GM19397 (cell line): ENCODE measurements at regions not wholly inside any gene's neighbourhood (a gene's known extent, or its start where the extent isn't known, plus 50 kb on each side); places are given as distances from the start of the nearest gene placed in this dataset.

Experiments used
- ATAC-seq: cut with Tn5 transposase; IDR thresholded peaks from one replicate; pipeline ENCODE4 v1.9.1; 2021; ENCODE audit warnings: mild to moderate bottlenecking, moderate library complexity; ENCODE audit not compliant: unreplicated experiment

DNA sequence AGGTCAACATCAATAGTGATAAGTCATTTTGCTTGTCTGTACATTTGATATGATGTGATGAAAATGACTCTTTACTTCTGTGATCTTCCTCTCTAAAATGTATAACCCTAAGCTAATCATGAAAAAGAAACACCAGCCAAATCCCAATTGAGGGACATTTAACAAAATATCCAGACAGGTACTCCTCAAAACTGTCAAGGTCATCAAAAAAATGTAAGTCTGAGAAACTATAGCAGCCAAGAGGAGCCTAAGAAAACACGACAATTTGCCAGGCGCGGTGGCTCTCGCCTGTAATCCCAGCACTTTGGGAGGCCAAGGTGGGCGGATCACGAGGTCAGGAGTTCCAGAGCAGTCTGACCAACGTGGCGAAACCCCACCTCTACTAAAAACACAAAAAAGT lies 708.5 kb upstream of the ID4 start:
- ATAC-seq = no peak

DNA sequence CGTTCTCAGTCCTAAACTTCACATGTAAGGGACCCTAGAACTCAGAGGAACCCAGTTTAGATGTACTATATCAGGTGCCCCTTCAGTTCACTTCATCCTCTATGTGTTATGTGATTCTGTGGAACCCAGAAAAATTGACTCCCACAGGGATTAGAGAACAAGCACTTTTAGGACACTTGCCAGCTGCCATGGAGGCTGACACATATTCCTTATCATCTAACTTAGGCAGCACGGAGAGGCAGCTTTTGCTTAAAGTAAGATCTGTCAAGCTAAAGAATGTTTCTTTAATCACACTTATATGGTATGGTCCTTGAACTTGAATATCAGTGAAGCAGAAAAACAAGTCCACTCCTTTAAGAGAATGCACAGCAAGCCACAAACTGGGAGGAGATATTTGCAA lies 701.5 kb upstream of the ID4 start:
- ATAC-seq = no peak

DNA sequence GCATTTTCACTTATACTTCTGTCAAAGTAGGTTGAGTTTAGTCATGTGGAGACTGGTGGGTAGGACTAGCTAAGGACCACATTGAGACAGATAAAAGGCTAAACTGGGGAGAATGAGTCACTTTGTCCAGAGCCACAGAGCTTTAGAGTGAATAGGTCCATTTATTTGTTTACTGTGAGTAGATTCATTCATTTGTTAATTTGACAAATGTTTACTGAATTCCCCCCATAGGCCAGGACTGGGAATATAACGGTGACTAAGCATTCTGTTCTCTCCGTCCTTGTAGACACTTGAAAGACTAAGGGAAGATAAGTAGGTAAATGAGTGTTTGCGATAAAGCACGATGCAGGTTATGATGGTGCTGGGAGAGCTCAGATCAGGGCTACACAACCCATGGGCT lies 699.7 kb upstream of the ID4 start:
- no peak for ATAC-seq

DNA sequence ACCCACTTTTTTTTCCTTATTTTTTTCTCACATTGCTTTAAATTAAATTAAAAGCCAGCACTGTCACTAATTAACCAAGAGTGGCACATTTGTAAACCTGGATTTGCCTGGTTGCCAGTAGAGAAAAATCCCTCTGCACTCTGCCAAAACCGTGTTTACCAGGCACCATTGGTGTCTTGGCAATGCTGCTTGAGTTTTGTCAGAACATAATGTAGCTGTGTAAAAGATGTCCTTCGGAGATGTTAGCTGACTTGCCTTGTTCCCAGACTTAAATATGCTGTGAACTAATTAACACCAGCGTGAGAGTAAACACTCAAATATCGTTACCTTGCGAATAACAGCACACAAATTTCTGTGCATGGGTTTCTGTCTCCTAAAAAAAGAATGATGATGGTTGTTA lies 694.9 kb upstream of the ID4 start:
- ATAC-seq = no peak

DNA sequence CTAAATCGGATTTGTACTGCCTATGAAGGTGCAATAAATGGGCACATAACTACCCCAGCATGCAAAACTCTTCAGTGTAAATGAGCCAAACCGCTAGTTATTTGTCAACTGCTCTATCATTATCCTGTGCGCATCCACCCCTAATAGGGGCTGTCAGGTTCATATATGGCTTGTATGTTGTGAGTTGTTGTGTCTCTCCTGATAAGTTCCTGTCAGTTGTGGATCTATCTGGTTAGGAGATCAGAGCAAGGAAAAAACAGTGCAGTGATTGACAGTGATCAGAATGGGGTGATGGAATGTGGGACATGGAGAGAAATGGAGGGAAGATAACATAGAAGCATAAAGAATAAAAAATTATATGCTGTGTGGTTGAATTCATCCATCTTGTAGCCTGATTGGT lies 686.9 kb upstream of the ID4 start:
- no peak for ATAC-seq

DNA sequence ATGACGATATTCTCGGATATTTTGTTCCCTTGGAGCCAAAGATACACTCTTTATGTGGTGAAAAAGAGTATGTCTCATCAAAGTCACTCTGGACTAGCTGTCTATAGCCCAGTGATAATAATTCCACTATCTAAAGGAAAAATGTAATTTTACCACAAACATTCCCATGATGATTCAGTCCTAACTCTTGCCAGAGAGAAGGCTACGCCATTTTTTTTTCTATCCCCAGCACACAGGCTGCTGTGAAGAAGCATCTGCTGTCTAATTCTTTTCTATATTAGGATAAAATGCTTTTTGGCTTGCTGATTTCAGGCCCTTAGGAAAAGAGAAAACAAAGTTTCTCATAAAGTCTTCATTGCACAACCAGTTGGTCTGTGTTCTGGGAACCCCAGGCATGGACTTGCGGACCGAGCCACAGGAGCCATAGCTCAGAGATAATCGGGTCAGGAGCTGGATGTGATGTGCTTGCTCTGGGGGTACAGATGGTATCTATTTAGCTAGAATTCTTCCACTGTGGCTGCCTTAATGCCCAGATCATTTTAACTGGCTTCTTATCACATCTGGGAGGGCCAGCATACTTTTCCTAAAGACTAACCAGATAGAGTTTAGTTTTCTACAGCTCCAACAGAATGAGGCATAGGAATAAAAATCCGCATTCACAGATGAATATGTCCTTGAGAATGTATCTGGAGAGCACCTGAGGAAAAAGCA lies 683.7 kb upstream of the ID4 start:
- ATAC-seq = no peak

DNA sequence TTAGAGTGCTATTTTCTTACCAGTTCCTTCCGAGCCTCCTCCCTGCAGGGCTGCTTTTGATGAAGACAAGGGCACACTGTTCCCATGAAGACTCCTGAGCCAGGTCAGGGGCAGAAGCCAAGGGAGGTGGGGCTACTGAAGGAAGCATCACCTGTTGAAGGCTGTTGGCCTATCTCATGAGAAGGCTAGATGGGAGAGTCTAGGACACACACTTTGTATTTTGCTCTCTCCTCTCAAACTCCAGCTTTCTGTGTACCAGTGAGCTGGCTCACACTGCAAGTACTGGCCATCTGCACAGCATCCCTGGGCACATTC lies 683.2 kb upstream of the ID4 start:
- no peak for ATAC-seq

DNA sequence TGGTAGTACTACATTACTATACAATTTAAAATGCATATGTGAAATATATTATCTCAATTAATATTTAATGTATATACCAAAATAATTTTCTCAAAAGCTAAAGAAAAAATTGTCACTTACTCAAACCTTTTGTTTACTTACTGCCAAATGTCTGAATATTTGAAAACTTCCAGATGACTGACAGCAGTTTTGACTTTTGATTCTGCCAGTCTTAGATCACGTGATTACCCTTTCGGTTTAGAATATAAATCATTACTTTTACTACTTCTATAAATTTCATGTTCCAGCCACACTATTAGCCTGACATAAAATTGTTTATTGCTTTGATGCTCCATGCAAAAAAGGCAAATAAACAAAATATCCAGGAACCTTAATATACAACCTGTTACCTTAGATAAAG lies 680.7 kb upstream of the ID4 start:
- ATAC-seq = no peak

DNA sequence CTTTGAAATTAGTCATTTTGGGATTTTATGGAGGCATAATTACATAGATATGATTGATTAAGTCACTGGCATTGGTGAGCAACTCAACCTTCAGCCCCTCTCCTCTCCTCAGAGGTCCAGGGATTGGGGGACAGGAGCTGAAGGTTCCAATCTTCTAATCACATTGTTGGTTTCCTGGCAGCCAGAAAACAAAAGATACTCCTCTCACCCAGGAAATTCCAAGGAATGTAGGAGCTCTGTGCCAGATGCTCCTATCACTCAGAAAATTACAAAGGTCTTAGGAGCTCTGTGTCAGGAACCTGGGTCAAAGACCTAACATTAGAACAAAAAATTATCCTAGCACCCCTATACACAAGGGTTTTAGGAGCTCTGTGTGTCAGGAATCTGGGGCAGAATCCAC lies 679.7 kb upstream of the ID4 start:
- no peak for ATAC-seq

DNA sequence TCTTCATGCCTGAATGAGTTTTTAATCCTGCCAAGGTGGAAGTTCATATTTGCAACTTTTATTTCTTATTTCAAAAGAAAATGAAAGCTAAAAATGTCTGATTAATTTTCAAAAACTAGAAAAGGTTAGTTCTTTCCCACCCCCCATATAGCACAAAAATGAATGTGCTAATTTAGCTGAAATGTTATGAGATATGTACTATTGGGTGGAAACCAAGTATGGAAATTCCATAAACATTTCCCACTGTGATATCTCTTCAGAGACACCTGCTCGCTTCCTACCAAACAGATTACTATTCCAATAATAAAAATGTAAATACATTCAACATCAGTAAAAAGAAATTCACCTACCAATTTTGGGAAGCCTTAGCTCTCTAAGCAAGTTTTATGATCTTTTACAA lies 678.6 kb upstream of the ID4 start:
- ATAC-seq = no peak

DNA sequence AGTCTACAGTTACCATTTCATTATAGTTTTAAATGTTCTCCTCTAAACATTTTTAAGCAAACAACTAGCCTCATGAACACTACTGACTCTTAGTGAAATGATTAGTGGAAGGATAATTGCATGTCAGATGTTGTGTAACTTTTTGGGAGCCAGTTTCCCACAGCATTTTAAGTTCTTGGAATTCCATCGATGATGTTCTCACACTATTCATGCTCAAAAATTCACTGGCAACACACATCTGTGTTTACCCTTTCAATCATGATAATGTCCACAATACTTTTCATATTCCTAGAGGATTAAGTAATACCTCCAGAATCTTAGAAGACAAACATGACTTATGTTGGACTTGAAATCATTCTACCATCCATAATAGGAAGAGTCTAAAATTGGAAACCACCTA lies 678.1 kb upstream of the ID4 start:
- no peak for ATAC-seq

DNA sequence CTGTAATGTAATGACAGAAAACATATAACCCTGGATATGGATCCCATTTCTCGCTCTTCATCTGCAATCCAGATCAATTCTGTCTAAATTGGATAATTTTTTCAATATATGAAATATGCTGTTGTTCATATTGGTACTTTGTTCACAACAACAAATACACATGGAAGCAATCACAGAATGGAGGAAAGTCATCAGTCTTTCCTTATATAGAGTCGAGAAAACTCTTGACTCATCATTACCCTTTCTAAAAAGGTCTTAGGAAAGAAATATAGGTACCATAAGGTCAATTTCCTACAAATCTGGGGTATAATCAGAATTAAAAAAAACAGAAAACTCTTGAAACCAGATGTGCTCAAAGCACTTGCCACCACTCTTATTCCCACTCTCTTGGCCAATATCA lies 677.6 kb upstream of the ID4 start:
- no peak for ATAC-seq

DNA sequence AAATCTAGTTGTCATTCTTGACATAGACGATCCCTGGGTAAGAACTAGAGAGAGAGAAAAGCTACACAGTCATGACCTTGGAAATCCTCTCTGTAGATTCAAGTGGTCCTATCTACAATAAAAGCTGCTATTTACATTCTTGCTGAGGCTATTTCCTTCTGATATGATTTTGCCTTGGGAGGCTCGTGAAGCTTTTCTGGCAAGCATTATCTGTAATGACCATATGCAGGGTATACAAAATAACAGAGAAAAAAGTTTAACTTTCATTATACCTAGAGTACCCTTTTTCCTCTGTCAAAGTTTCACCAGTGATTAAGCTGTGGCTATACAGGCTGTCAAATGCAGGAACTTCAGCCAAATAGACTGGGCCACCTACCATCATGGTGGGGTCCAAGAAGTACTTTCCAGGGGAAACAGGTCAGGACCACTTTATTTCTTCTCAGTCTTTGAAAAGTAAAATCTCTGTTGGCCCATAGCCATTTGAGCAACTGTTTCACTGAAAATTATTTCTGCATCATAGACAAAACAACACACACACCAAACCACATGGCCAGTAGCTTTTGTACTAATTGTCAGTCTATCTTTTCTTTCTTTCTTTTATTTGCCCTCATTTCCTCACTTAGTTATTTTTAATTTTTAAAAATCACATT lies 677.0 kb upstream of the ID4 start:
- ATAC-seq = no peak

DNA sequence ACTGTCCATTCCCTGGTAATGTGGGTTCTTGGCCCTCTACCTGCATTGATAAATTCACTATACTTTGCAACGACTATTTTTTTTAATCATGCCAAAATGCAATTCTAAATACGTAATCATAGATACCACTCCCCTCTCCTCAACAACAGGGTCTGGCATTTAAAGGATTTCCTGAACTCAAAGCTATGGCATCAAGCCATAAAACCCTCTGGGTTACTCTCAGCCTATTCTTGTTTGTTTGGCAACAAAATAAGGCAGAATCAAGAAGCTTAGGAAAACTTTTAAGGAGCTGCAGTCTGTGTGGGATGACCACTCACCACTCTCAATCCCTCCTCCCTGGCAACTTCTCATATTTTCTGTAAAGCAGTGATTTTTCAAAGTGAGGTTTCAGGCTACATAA lies 669.9 kb upstream of the ID4 start:
- no peak for ATAC-seq

DNA sequence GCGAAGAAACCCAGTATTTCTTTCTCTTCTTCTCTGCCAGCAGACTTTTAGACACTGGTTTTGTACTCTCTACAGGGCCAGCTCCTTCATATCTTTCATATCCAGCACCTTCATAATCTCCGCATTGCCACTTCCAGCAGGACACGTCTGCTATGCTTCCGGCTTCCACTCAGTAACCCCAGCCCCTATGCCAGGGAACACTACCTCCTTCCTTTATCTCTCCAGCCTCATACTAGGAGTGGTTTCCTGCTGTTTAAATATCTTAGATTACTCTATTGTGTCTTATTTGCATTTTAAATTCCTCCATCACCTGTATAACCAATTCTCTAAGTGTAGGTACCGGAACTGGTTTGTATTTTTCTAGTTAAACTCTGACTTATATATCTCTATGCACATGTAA lies 667.8 kb upstream of the ID4 start:
- ATAC-seq = no peak

DNA sequence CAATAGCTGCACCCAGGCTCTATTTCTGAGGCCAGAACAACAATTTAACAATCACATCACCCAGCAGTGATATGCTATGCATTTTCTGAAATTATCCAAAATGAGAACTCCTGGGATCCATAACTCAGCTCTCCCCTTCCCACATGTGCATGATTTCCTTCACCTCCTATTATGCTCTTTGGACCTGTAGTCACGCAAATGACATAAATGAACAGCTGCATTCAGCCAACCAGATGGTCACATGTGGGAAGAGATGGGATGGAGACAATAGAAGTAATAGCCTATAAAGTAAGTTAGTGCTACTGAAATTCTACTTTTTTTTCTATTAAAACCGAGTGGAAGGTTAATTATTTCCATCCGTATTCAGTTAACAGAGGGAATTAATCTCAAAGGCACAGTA lies 662.1 kb upstream of the ID4 start:
- no peak for ATAC-seq

DNA sequence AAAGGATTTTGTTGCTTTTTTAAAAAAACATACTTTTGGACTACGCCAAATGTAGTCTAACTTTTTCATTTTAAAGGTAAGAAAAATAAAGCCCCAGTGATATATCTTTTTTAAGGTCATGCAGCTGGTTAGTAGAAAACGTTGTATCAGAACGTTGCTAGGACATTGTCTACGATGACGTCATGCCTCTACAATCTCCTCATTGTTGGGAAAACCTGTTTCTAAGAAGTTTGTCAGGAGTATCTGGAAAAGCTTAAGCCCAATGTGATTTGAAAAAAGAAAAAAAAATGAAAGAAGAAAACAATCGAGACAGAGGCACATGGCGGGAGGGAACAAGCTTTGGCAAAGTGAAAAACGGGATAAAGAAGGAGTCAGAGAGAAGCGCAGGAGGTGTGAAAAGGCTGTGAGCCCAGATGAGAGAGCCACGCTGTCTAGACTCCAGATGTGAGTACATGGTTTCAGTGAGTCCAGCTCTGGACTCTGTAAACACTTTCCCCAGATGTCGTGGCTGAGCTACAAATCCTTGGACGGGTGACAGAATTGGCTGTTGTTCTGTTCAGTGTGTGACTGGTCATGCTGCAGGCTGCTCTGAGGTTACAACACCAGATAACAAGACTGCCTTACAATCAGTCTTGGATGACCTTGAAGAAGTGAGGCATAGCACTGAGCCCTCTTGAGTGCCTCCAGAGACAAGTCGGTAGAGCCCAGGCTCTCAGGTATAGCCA lies 656.7 kb upstream of the ID4 start:
- no peak for ATAC-seq

DNA sequence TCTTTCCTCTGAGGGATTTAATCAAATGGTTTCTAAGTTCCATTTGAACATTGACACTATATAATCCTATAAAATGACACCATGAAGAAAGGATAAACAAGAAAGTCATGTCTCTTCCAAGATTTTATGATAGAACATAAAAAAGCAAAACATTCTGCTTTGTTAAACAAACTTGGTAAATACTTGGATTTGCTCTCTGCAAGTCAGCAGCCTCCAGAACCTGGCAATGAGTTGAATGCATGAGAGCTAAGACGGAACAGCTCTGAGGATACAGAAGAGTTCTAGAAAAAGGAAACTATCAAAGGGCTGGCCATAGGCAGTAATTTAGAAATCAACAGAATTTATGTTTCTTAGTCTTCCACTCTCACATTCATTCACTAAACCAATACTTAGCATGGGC lies 656.0 kb upstream of the ID4 start:
- no peak for ATAC-seq

DNA sequence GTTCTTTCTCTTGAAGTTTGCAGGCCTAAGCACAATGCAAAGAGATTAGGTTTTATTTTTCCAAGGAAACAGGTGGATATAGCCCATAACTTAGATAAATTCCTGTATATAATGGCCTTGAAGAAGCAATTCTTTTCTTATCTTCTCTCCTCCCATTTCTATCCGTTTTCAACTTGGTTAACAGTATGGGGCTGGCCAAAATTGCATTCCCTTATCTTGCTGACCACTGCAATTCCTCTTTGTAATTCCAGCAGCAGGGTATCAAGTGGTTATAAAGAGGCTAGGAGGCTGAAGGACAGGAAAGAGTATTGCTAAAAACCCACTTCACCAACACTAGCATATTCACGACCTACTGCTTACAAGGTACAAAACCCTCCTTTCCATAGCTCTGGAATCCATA lies 643.5 kb upstream of the ID4 start:
- no peak for ATAC-seq

DNA sequence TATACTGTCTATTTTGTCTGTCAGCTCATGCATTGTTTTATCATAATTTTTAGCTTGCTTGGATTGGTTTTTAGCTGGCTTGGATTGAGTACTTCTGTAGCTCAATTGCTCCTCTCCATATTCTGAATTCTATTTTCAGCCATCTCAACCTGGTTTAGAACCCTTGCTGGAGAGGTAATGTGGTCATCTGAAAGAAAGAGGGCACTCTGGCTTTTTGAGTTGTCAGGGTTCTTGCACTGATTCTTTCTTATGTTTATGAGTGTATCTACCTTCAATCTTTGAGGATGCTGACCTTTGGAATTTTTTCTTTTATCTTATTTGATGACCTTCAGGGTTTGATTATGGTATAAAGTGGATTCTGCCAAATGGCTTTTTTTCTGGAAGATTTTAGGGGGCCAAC lies 632.7 kb upstream of the ID4 start:
- no peak for ATAC-seq

DNA sequence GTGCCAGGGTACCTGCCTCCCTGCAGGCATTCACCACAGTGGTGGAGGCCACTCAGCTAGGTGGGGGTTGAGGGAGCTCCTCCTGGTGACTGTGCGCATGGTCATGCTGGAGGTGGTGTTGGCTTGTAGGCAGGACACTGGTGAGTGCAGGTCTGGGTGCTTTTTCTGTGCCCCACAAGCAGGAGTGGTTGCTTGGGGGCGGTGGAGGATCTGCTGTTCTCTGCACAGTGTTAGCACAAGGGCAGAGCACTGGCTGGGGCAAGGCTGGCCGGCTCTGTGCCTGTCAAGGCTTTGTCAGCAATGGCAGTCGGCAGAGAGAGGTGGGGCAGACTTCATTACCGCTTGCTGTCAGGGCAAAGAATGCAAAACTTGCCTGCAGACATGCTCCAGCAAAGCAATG lies 632.1 kb upstream of the ID4 start:
- no peak for ATAC-seq

DNA sequence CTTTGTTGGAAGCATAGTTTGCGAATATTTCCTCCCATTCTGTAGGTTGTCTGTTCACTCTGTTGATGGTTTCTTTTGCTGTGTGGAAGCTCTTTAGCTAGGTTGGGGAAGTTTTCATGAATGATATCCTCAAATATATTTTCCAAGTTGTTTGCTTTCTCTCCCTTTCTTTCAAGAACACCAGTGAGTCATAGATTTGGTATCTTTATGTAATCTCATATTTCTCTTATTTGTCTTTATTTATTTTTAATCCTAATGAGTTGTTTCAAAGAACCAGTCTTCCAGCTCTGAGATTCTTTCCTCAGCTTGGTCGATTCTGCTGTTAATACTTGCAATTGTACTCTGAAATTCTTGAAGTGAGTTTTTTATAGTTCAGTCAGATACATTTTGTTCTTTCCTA lies 628.0 kb upstream of the ID4 start:
- ATAC-seq = no peak
